ENCODE measurements at regions not wholly inside any gene's neighbourhood (a gene's known extent, or its start where the extent isn't known, plus 50 kb on each side); places are given as distances from the start of the nearest gene placed in this dataset.
"Not testable (repeated sequence)": the region's sequence is repeated elsewhere in the genome, so short reads cannot be mapped to it uniquely, and the experiment has no call there.

- TF ChIP-seq CTCF (IDR thresholded peaks at IDR 0.05; ENCODE audit: extremely low read depth in 1 of 2, insufficient read depth in 1 of 2, low read depth in 1 of 2, low read length in 2 of 2); POLR2A (IDR thresholded peaks at IDR 0.05; ENCODE audit: low read depth, low read length): not testable (repeated sequence)
Measured at GRCh38 chr4:107483621-107484020, 236.4 kb downstream of the PAPSS1 start.
